HCT116 (cell line): ENCODE measurements at regions not wholly inside any gene's neighbourhood (a gene's known extent, or its start where the extent isn't known, plus 50 kb on each side); places are given as distances from the start of the nearest gene placed in this dataset.

Source experiments
- ATAC-seq: fragments of 200-7000 bp; cut with Tn5 transposase; 2 replicates; pipeline ENCODE4 v1.9.1; 2020; ENCODE audit warnings: mild to moderate bottlenecking, moderate library complexity
- BruUV-seq: library from RNA; stranded (reverse); fragments of 400-500 nt; replicated peaks from 2 replicates; lab custom pipeline; 2021; lab: Mats Ljungman, UMichigan
- CTCF ChIA-PET: fragments of 300-600 bp; sonication (Branson Sonifier 250); formaldehyde crosslinking; loops from one replicate; lab custom pipeline; 2021; ENCODE audit warnings: antibody characterized with exemption; lab: Charles Lee
- POLR2A ChIA-PET: fragments of 300-600, 350-600 bp; sonication (Branson Sonifier 250); formaldehyde crosslinking; loops from one replicate; lab custom pipeline; 2021; ENCODE audit warnings: antibody characterized with exemption; lab: Charles Lee
- RAD21 ChIA-PET, 2 experiments: fragments of 300-600 bp; sonication (Branson Sonifier 250); formaldehyde crosslinking; loops; one replicate each; lab custom pipeline; 2023; ENCODE audit warnings: low total read pairs in 2 of 2; ENCODE audit not compliant: uncharacterized antibody in 2 of 2, unreplicated experiment in 2 of 2, low non-redundant PET in 1 of 2; lab: Charles Lee
- DNase-seq: peaks from one replicate; pipeline ENCODE4 v3.0.0-alpha.2; 2010; ENCODE audit warnings: low read depth, low spot score
- H2AFZ ChIP-seq: fragments of 200-600 bp; shearing (Covaris generic), sonication (generic); 2 replicates; pipeline ENCODE4 v1.6.1; 2017; ENCODE audit warnings: low read depth, mixed run types, mixed read lengths, antibody characterized with exemption, low read length; ENCODE audit not compliant: poor library complexity, severe bottlenecking
- H3K27ac ChIP-seq: 2 replicates; pipeline ENCODE4 v1.5.1; 2012; ENCODE audit warnings: low read depth, low read length
- H3K27me3 ChIP-seq: fragments of 200-600 bp; sonication (generic); 2 replicates; pipeline ENCODE4 v1.6.1; 2016; ENCODE audit warnings: mixed run types, low read length, mixed read lengths; ENCODE audit not compliant: insufficient read depth
- H3K36me3 ChIP-seq, 2 experiments: fragments of 200-500 bp in 1 of 2; fragments of 200-600 bp in 1 of 2; sonication (Bioruptor generic) in 1 of 2; sonication (generic) in 1 of 2; 2 replicates each; pipeline versions ENCODE4 v1.5.1 to v1.6.1; 2014 to 2016; ENCODE audit warnings: low read length in 2 of 2, inconsistent platforms in 1 of 2, mixed read lengths in 1 of 2, mixed run types in 1 of 2; ENCODE audit not compliant: insufficient read depth in 2 of 2, control insufficient read depth in 1 of 2
- H3K4me1 ChIP-seq, 2 experiments: fragments of 200-600 bp in 1 of 2; sonication (generic) in 1 of 2; 2 replicates each; pipeline versions ENCODE4 v1.5.1 to v1.6.1; 2012 to 2017; ENCODE audit warnings: low read length in 2 of 2, inconsistent platforms in 1 of 2, mild to moderate bottlenecking in 1 of 2, mixed read lengths in 1 of 2, mixed run types in 1 of 2, moderate library complexity in 1 of 2; ENCODE audit not compliant: insufficient read depth in 2 of 2, control insufficient read depth in 1 of 2
- H3K4me2 ChIP-seq: fragments of 200-600 bp; sonication (generic); 2 replicates; pipeline ENCODE4 v1.6.1; 2017; ENCODE audit warnings: mixed run types, low read length, mixed read lengths
- H3K4me3 ChIP-seq, 2 experiments: fragments of 200-600 bp in 1 of 2; sonication (generic) in 1 of 2; replicated peaks in 1 of 2; 2 replicates each; pipeline ENCODE4 v1.5.1; 2011 to 2016; ENCODE audit warnings: low read length in 2 of 2, control low read depth in 1 of 2, low read depth in 1 of 2, mild to moderate bottlenecking in 1 of 2, mixed read lengths in 1 of 2, mixed run types in 1 of 2
- H3K79me2 ChIP-seq: fragments of 200-600 bp; sonication (generic); 2 replicates; pipeline ENCODE4 v1.6.1; 2017; ENCODE audit warnings: mild to moderate bottlenecking, mixed run types, low read length, moderate library complexity, mixed read lengths; ENCODE audit not compliant: insufficient read depth
- H3K9ac ChIP-seq: fragments of 200-600 bp; sonication (generic); 2 replicates; pipeline ENCODE4 v1.6.1; 2016; ENCODE audit warnings: low read length, mixed read lengths
- H3K9me2 ChIP-seq: fragments of 200-600 bp; sonication (generic), shearing (Covaris generic); 2 replicates; pipeline ENCODE4 v1.6.1; 2017; ENCODE audit warnings: mixed run types, mild to moderate bottlenecking, moderate library complexity; ENCODE audit not compliant: insufficient read depth
- H3K9me3 ChIP-seq, 2 experiments: fragments of 200-500 bp in 1 of 2; fragments of 200-600 bp in 1 of 2; sonication (Bioruptor generic) in 1 of 2; sonication (generic) in 1 of 2; 2 replicates each; pipeline ENCODE4 v1.6.1; 2014 to 2017; ENCODE audit warnings: low read length in 2 of 2, mixed read lengths in 2 of 2, inconsistent platforms in 1 of 2, low read depth in 1 of 2, mild to moderate bottlenecking in 1 of 2, mixed run types in 1 of 2, moderate library complexity in 1 of 2; ENCODE audit not compliant: control insufficient read depth in 1 of 2, insufficient read depth in 1 of 2
- H4K20me1 ChIP-seq: fragments of 200-600 bp; sonication (generic), shearing (Covaris generic); 2 replicates; pipeline ENCODE4 v1.6.1; 2017; ENCODE audit warnings: mixed run types, mild to moderate bottlenecking, moderate library complexity; ENCODE audit not compliant: insufficient read depth
- CBX3 ChIP-seq: IDR thresholded peaks from 2 replicates; pipeline ENCODE4 v1.6.1; 2012; ENCODE audit warnings: low read depth
- CEBPB ChIP-seq: IDR thresholded peaks from 2 replicates; pipeline ENCODE4 v1.6.1; 2012; ENCODE audit warnings: low read depth
- ELF1 ChIP-seq: IDR thresholded peaks from 2 replicates; pipeline ENCODE4 v1.6.1; 2012; ENCODE audit warnings: low read depth, borderline replicate concordance
- EZH2 ChIP-seq: fragments of 200-600 bp; sonication (generic); IDR thresholded peaks from 2 replicates; pipeline ENCODE4 v1.6.1; 2017; ENCODE audit warnings: antibody characterized with exemption, mixed run types
- FOSL1 ChIP-seq: IDR thresholded peaks from 2 replicates; pipeline ENCODE4 v1.6.1; 2012; ENCODE audit warnings: low read depth
- JUND ChIP-seq: IDR thresholded peaks from 2 replicates; pipeline ENCODE4 v1.6.1; 2012
- POLR2AphosphoS5 ChIP-seq: IDR thresholded peaks from 2 replicates; pipeline ENCODE4 v1.6.1; 2011; ENCODE audit warnings: mild to moderate bottlenecking, low read depth, low read length, moderate library complexity
- RAD21 ChIP-seq: IDR thresholded peaks from 2 replicates; pipeline ENCODE4 v1.6.1; 2012; ENCODE audit warnings: low read depth, mild to moderate bottlenecking
- SP1 ChIP-seq: IDR thresholded peaks from 2 replicates; pipeline ENCODE4 v1.6.1; 2012; ENCODE audit warnings: low read depth
- TCF7L2 ChIP-seq: IDR thresholded peaks from 2 replicates; pipeline ENCODE4 v1.7.0; 2011; ENCODE audit warnings: borderline replicate concordance, inconsistent platforms; ENCODE audit not compliant: insufficient read depth, insufficient read length; ENCODE audit errors: extremely low read depth
- YY1 ChIP-seq: IDR thresholded peaks from 2 replicates; pipeline ENCODE4 v1.6.1; 2011; ENCODE audit warnings: low read length, low read depth, moderate library complexity, mild to moderate bottlenecking; ENCODE audit not compliant: insufficient replicate concordance; ENCODE audit errors: extremely low read depth
- ZFX ChIP-seq: fragments of 450-650 bp; IDR thresholded peaks from 2 replicates; pipeline ENCODE4 v1.6.1; 2017
- ZNF274 ChIP-seq: fragments of 200-500 bp; sonication (Bioruptor generic); IDR thresholded peaks from 2 replicates; pipeline ENCODE4 v1.6.1; 2014; ENCODE audit warnings: mild to moderate bottlenecking, low read depth, low read length, inconsistent platforms
- intact Hi-C: fragments of 100-400 bp; cut with micrococcal nuclease; formaldehyde crosslinking; loops from 2 replicates; pipeline ENCODE4 v1.10.0; 2022
- TF ChIP-seq, protein P1 (sequence below), 3 experiments: fragments of 200-600 bp in 1 of 3; sonication (generic) in 1 of 3; IDR thresholded peaks in 2 of 3; conservative IDR thresholded peaks in 1 of 3; 2 replicates each; pipeline ENCODE4 v1.5.1; 2012 to 2017; ENCODE audit warnings: low read depth in 2 of 3, low read length in 2 of 3, antibody characterized with exemption in 1 of 3, borderline replicate concordance in 1 of 3, control low read depth in 1 of 3, mild to moderate bottlenecking in 1 of 3, mixed read lengths in 1 of 3, mixed run types in 1 of 3, moderate library complexity in 1 of 3; ENCODE audit not compliant: insufficient read depth in 1 of 3
- TF ChIP-seq, protein P2 (sequence below): IDR thresholded peaks from 2 replicates; pipeline ENCODE4 v1.6.1; 2012

DNA sequence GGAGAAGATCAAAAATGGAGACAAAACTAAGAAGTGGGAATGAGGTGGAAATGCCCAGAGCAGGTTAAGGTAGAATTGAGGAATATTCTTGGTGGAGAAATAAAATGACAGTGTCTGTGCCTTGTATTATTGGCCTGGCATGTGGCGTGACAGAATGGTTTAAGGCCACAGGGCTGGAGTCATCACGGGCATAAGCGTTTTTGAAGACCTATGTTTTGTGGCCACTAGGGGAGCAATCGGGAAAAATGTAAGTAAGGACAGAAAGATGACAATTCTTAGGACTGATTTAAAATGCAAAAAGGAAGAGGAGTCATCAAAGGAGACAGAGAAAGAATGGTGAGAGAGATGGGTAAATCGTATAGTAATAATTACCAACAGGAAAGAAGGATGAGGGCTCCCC lies 72.2 kb upstream of the EPB41L4A start:
- peak; percentile 72 for ATAC-seq
- no peak overlapping the region for H3K9ac ChIP-seq
- no peak overlapping the region for H3K4me3 ChIP-seq
- H2AFZ ChIP-seq: peak overlapping the region; percentile 89
- no peaks in the 10 kb centered on the region for H4K20me1 ChIP-seq
- H3K36me3 ChIP-seq: no peaks in the 10 kb centered on the region
- no peaks in the 10 kb centered on the region for H3K9me2 ChIP-seq
- H3K79me2 ChIP-seq: no peaks in the 10 kb centered on the region
- BruUV-seq: no TSS peak
- H3K4me2 ChIP-seq: no peak overlapping the region
- RAD21 ChIA-PET: no interaction called here
- no peaks in the 10 kb centered on the region for H3K27me3 ChIP-seq
- H3K4me1 ChIP-seq: no peaks in the 10 kb centered on the region
- TF ChIP-seq, protein P1, sequence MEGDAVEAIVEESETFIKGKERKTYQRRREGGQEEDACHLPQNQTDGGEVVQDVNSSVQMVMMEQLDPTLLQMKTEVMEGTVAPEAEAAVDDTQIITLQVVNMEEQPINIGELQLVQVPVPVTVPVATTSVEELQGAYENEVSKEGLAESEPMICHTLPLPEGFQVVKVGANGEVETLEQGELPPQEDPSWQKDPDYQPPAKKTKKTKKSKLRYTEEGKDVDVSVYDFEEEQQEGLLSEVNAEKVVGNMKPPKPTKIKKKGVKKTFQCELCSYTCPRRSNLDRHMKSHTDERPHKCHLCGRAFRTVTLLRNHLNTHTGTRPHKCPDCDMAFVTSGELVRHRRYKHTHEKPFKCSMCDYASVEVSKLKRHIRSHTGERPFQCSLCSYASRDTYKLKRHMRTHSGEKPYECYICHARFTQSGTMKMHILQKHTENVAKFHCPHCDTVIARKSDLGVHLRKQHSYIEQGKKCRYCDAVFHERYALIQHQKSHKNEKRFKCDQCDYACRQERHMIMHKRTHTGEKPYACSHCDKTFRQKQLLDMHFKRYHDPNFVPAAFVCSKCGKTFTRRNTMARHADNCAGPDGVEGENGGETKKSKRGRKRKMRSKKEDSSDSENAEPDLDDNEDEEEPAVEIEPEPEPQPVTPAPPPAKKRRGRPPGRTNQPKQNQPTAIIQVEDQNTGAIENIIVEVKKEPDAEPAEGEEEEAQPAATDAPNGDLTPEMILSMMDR (IDR thresholded peaks at IDR 0.05 in 2 of 3, conservative IDR thresholded peaks at IDR 0.05 in 1 of 3; ENCODE audit: borderline replicate concordance in 1 of 3, insufficient read depth in 1 of 3, low read depth in 2 of 3, low read length in 2 of 3): peak in 2 of 3 experiments; percentile 72 to 78; a peak in 4 of 6 replicates
- TF ChIP-seq CBX3: no peak
- POLR2A ChIA-PET: no interaction called here
- intact Hi-C loops: no loop called here
- CTCF ChIA-PET: interaction anchor here (1.6 to 1.9 kb wide), 2 partner anchors 14 to 72 kb away, joined by 6 to 14 read pairs; partner anchors contain the start of gene EPB41L4A
- peak; percentile 29 for DNase-seq
- H3K9me3 ChIP-seq: no peaks in the 10 kb centered on the region
- H3K27ac ChIP-seq: no peak overlapping the region

DNA sequence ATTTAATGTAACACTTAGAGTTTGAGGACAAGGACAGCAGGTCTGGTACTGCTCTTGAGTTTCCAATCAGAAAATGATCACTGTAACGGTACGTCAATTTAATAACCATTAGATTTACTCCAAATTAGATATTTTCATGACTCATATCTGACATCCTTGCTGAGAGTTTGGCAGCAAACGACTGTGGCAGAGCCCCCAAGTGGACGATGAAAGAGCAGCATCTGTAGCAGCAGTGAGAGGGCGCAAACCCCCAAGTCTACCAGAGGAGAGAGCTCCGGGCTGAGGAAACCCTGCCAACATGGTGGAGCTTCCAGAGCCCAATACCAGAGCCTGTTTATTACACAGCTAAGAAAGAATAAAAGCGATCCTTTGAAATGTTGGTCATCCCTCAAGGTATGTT lies 73.2 kb upstream of the EPB41L4A start:
- no peak overlapping the region for H3K4me3 ChIP-seq
- no peak overlapping the region for H3K27ac ChIP-seq
- no peaks in the 10 kb centered on the region for H3K79me2 ChIP-seq
- RAD21 ChIA-PET: interaction anchor here in 1 of 2 experiments (0.6 to 1.0 kb wide), 2 partner anchors 259 to 328 kb away, joined by 3 read pairs; no protein-coding TSS in a partner anchor
- intact Hi-C loops: no loop called here
- peak overlapping the region; percentile 89 for H2AFZ ChIP-seq
- no TSS peak for BruUV-seq
- H3K9me3 ChIP-seq: no peaks in the 10 kb centered on the region
- ATAC-seq (peak; percentile 97), DNase-seq (peak; percentile 57)
- no peaks in the 10 kb centered on the region for H3K9me2 ChIP-seq
- H3K4me2 ChIP-seq: no peak overlapping the region
- CTCF ChIA-PET: interaction anchor here (0.6 to 1.9 kb wide), 15 partner anchors 11 to 669 kb away, joined by 3 to 14 read pairs (median 3); partner anchors contain the start of gene EPB41L4A
- H3K36me3 ChIP-seq: no peaks in the 10 kb centered on the region
- no peaks in the 10 kb centered on the region for H4K20me1 ChIP-seq
- H3K9ac ChIP-seq: no peak overlapping the region
- H3K27me3 ChIP-seq: no peaks in the 10 kb centered on the region
- no peaks in the 10 kb centered on the region for H3K4me1 ChIP-seq
- POLR2A ChIA-PET: no interaction called here
- TF ChIP-seq ELF1 (no peak), EZH2 (no peak), RAD21 (peak; percentile 56), CEBPB (no peak), ZFX (no peak), JUND (no peak), FOSL1 (no peak), TCF7L2 (no peak), ZNF274 (no peak), SP1 (no peak), POLR2AphosphoS5 (no peak), YY1 (peak; percentile 31)
- TF ChIP-seq, protein P1 (IDR thresholded peaks at IDR 0.05 in 2 of 3, conservative IDR thresholded peaks at IDR 0.05 in 1 of 3; ENCODE audit: borderline replicate concordance in 1 of 3, insufficient read depth in 1 of 3, low read depth in 2 of 3, low read length in 2 of 3): peak; percentile 79 to 93 (median 81)
- TF ChIP-seq, protein P2, sequence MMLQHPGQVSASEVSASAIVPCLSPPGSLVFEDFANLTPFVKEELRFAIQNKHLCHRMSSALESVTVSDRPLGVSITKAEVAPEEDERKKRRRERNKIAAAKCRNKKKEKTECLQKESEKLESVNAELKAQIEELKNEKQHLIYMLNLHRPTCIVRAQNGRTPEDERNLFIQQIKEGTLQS: no peak
